Thyroid gland (tissue), 4 donors: ENCODE measurements at regions not wholly inside any gene's neighbourhood (a gene's known extent, or its start where the extent isn't known, plus 50 kb on each side); places are given as distances from the start of the nearest gene placed in this dataset.

Source experiments
- DNase-seq, 2 donors: peaks; one replicate each; pipeline ENCODE4 v3.0.0-alpha.2; 2019
- H3K27ac ChIP-seq, 3 donors: fragments of 200-600 bp; sonication (generic); 1 replicate in 2 of 3; 2 replicates in 1 of 3; pipeline ENCODE4 v1.5.1; 2016 to 2019; ENCODE audit warnings: mild to moderate bottlenecking in 1 of 3, moderate library complexity in 1 of 3
- H3K27me3 ChIP-seq: fragments of 200-600 bp; sonication (generic); one replicate; pipeline ENCODE4 v1.5.1; 2019
- H3K36me3 ChIP-seq, 2 donors: fragments of 200-600 bp; sonication (generic); one replicate each; pipeline ENCODE4 v1.5.1; 2016 to 2019
- H3K4me1 ChIP-seq, 2 donors: fragments of 200-600 bp; sonication (generic); one replicate each; pipeline ENCODE4 v1.5.1; 2017 to 2019
- H3K4me3 ChIP-seq, 3 donors: fragments of 200-600 bp; sonication (generic); replicated peaks in 1 of 3; 1 replicate in 2 of 3; 2 replicates in 1 of 3; pipeline ENCODE4 v1.5.1; 2016; ENCODE audit warnings: mild to moderate bottlenecking in 1 of 3
- H3K9me3 ChIP-seq: fragments of 200-600 bp; sonication (generic); one replicate; pipeline ENCODE4 v1.5.1; 2017
- CTCF ChIP-seq, 6 experiments: fragments of 200-600 bp in 3 of 6; fragments of 450-650 bp in 3 of 6; sonication (generic) in 3 of 6; IDR thresholded peaks; one replicate each; pipeline ENCODE4 v1.5.1; 2016 to 2019; ENCODE audit warnings: antibody characterized with exemption in 6 of 6, mild to moderate bottlenecking in 2 of 6, inconsistent platforms in 1 of 6, moderate library complexity in 1 of 6
- POLR2A ChIP-seq, 2 donors: fragments of 450-650 bp; IDR thresholded peaks; one replicate each; pipeline ENCODE4 v1.6.1; 2017; ENCODE audit warnings: antibody characterized with exemption in 2 of 2, mild to moderate bottlenecking in 2 of 2, moderate library complexity in 1 of 2
- WGBS, 2 donors: methylation state at CpG; one replicate each; pipeline ENCODE4 v1.1.5; 2017; 5-methylcytosine and 5-hydroxymethylcytosine counted together
- intact Hi-C: fragments of 100-400 bp; cut with DNase I; formaldehyde crosslinking; loops from one replicate; pipeline ENCODE4 v1.15.1; 2023

- no peak for DNase-seq
- Histone ChIP-seq H3K4me1 (peaks cover 0 to 7% of the 10 kb centered on the region in 2 donors), H3K9me3 (no peaks in the 10 kb centered on the region), H3K27me3 (no peaks in the 10 kb centered on the region), H3K36me3 (no peaks in the 10 kb centered on the region), H3K27ac (no peak overlapping the region), H3K4me3 (no peak overlapping the region)
- intact Hi-C loops: no loop called here
- no peak for TF ChIP-seq CTCF (IDR thresholded peaks at IDR 0.05)
- no peak for TF ChIP-seq POLR2A (IDR thresholded peaks at IDR 0.05)
Observed at GRCh38 chr1:185440877-185441276, 123.8 kb upstream of the IVNS1ABP start.

- intact Hi-C loops: no loop called here
- Histone ChIP-seq H3K27me3 (no peaks in the 10 kb centered on the region), H3K27ac (no peak overlapping the region), H3K36me3 (no peaks in the 10 kb centered on the region), H3K4me3 (no peak overlapping the region), H3K9me3 (no peaks in the 10 kb centered on the region), H3K4me1 (peaks cover 0 to 7% of the 10 kb centered on the region in 2 donors)
- no peak for DNase-seq
- WGBS, 2 donors: 63 to 83% methylated on average over 1 of the region's 1 CpG
- TF ChIP-seq CTCF (IDR thresholded peaks at IDR 0.05) (no peak), POLR2A (IDR thresholded peaks at IDR 0.05) (no peak)
Observed at GRCh38 chr1:185439727-185440415, 122.8 kb upstream of the IVNS1ABP start.

GRCh38 chr1:185438936-185439335, 121.9 kb upstream of the IVNS1ABP start:
- intact Hi-C loops: no loop called here
- H3K27ac ChIP-seq: no peak overlapping the region

GRCh38 chr1:185435696-185436379, 118.8 kb upstream of the IVNS1ABP start:
- no peaks in the 10 kb centered on the region for H3K4me1 ChIP-seq
- WGBS, 2 donors: 89 to 92% methylated on average over 1 of the region's 1 CpG
- intact Hi-C loops: no loop called here
- no peaks in the 10 kb centered on the region for H3K9me3 ChIP-seq
- no peak overlapping the region for H3K4me3 ChIP-seq
- no peak for TF ChIP-seq CTCF (IDR thresholded peaks at IDR 0.05)
- no peak for TF ChIP-seq POLR2A (IDR thresholded peaks at IDR 0.05)
- DNase-seq: no peak
- no peaks in the 10 kb centered on the region for H3K27me3 ChIP-seq
- no peak overlapping the region for H3K27ac ChIP-seq
- H3K36me3 ChIP-seq: no peaks in the 10 kb centered on the region

More at GRCh38 chr1:185438936-185439335, 121.9 kb upstream of the IVNS1ABP start:
- Histone ChIP-seq H3K4me1 (peaks cover 0 to 7% of the 10 kb centered on the region in 2 donors), H3K4me3 (no peak overlapping the region), H3K36me3 (no peaks in the 10 kb centered on the region), H3K27me3 (no peaks in the 10 kb centered on the region), H3K9me3 (no peaks in the 10 kb centered on the region)
- TF ChIP-seq POLR2A (IDR thresholded peaks at IDR 0.05): no peak
- TF ChIP-seq CTCF (IDR thresholded peaks at IDR 0.05): no peak
- no peak for DNase-seq

GRCh38 chr1:185434721-185435120, 117.7 kb upstream of the IVNS1ABP start:
- no peak for TF ChIP-seq CTCF (IDR thresholded peaks at IDR 0.05)
- no peak for TF ChIP-seq POLR2A (IDR thresholded peaks at IDR 0.05)
- 83 to 98% methylated on average over 1 of the region's 1 CpG for WGBS, 2 donors
- Histone ChIP-seq H3K4me3 (no peak overlapping the region), H3K36me3 (no peaks in the 10 kb centered on the region), H3K9me3 (no peaks in the 10 kb centered on the region), H3K27me3 (no peaks in the 10 kb centered on the region), H3K4me1 (no peaks in the 10 kb centered on the region), H3K27ac (no peak overlapping the region)
- no peak for DNase-seq
- intact Hi-C loops: no loop called here
